ENCODE measurements at regions not wholly inside any gene's neighbourhood (a gene's known extent, or its start where the extent isn't known, plus 50 kb on each side); places are given as distances from the start of the nearest gene placed in this dataset.

DNA sequence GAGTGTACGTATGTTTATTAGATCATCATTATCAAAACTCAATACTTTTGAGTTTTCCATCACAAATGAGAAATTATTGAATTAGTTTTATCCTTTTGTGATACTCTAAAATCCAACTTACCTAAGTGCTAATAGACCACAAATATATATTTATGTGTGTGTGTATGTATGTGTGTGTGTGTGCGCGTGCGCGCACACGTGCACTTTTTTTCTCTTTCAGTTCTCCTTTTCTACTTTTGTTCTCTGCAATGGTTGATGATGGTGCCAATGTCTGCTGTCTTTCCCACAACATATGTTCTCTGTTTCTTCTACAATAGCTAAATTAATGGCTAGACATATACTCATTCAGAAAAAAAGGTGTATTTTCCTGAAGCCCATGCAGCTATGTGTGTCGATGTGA lies 571.6 kb upstream of the ARPP21 start:
- intact Hi-C loops (cut with micrococcal nuclease; ENCODE audit: unreplicated experiment): no loop called here
- no peak overlapping the region for H3K27ac ChIP-seq (ENCODE audit: low read length)
- no peaks in the 10 kb centered on the region for H3K27me3 ChIP-seq (ENCODE audit: control insufficient read depth, insufficient read depth, low read length)
- H3K36me3 ChIP-seq (ENCODE audit: control insufficient read depth, insufficient read depth, low read length): no peaks in the 10 kb centered on the region
- TF ChIP-seq TCF7L2 (IDR thresholded peaks at IDR 0.05; ENCODE audit: low read depth, low read length): no peak
- TF ChIP-seq POLR2AphosphoS5 (IDR thresholded peaks at IDR 0.05; ENCODE audit: low read depth, low read length): no peak
- TF ChIP-seq, protein P1, sequence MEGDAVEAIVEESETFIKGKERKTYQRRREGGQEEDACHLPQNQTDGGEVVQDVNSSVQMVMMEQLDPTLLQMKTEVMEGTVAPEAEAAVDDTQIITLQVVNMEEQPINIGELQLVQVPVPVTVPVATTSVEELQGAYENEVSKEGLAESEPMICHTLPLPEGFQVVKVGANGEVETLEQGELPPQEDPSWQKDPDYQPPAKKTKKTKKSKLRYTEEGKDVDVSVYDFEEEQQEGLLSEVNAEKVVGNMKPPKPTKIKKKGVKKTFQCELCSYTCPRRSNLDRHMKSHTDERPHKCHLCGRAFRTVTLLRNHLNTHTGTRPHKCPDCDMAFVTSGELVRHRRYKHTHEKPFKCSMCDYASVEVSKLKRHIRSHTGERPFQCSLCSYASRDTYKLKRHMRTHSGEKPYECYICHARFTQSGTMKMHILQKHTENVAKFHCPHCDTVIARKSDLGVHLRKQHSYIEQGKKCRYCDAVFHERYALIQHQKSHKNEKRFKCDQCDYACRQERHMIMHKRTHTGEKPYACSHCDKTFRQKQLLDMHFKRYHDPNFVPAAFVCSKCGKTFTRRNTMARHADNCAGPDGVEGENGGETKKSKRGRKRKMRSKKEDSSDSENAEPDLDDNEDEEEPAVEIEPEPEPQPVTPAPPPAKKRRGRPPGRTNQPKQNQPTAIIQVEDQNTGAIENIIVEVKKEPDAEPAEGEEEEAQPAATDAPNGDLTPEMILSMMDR (IDR thresholded peaks at IDR 0.05): no peak
- TF ChIP-seq SIN3A (IDR thresholded peaks at IDR 0.05; ENCODE audit: borderline replicate concordance, insufficient read depth, low read depth, low read length): no peak
- H3K9me3 ChIP-seq (ENCODE audit: control insufficient read depth, insufficient read depth, low read depth, low read length): no peaks in the 10 kb centered on the region
- BruUV-seq (replicated peaks): no TSS peak
- no peak overlapping the region for H3K4me3 ChIP-seq (ENCODE audit: low read depth in 2 of 2, low read length in 2 of 2)
- ChIA-PET CTCF (no interaction called here), POLR2A (no interaction called here)
- ATAC-seq (no peak), DNase-seq (ENCODE audit: low read depth, low spot score) (no peak)
- H3K4me1 ChIP-seq (ENCODE audit: control insufficient read depth, insufficient read depth, low read length): no peaks in the 10 kb centered on the region
- in situ Hi-C loops (cut with HindIII; ENCODE audit: low pct_unique_long_range_greater_than_20kb, low sequenced_read_pairs): no loop called here

DNA sequence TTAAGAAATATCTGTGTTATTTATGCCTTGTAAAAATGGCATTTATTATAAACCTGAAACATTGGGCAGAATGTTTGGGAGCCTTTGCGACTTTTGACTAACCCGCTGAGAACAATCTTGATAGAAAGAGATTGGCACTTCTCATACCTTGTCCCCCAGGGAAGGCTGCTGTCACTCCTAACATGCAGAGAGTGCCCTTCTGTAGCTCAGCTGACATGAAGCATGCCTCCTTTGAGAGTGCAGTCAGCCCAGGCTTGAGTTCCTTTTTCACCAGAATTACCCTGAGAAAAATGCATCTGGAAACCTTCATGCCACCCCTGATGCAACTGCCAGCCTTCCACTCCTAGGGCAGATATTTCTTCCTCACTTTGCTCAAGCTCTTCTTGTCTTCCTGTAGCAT lies 569.2 kb upstream of the ARPP21 start:
- H3K4me3 ChIP-seq (ENCODE audit: low read depth in 2 of 2, low read length in 2 of 2): no peak overlapping the region
- CTCF ChIA-PET: no interaction called here
- BruUV-seq (replicated peaks): no TSS peak
- H3K27ac ChIP-seq (ENCODE audit: low read length): no peak overlapping the region
- H3K36me3 ChIP-seq (ENCODE audit: control insufficient read depth, insufficient read depth, low read length): no peaks in the 10 kb centered on the region; the same call in 1 of the 2 replicates
- no peaks in the 10 kb centered on the region for H3K9me3 ChIP-seq (ENCODE audit: control insufficient read depth, insufficient read depth, low read depth, low read length)
- intact Hi-C loops (cut with micrococcal nuclease; ENCODE audit: unreplicated experiment): no loop called here
- H3K27me3 ChIP-seq (ENCODE audit: control insufficient read depth, insufficient read depth, low read length): no peaks in the 10 kb centered on the region
- H3K4me1 ChIP-seq (ENCODE audit: control insufficient read depth, insufficient read depth, low read length): no peaks in the 10 kb centered on the region
- in situ Hi-C loops (cut with HindIII; ENCODE audit: low pct_unique_long_range_greater_than_20kb, low sequenced_read_pairs): no loop called here
- TF ChIP-seq TCF7L2 (IDR thresholded peaks at IDR 0.05; ENCODE audit: low read depth, low read length) (no peak), SIN3A (IDR thresholded peaks at IDR 0.05; ENCODE audit: borderline replicate concordance, insufficient read depth, low read depth, low read length) (no peak), POLR2AphosphoS5 (IDR thresholded peaks at IDR 0.05; ENCODE audit: low read depth, low read length) (no peak)
- TF ChIP-seq, protein P2, sequence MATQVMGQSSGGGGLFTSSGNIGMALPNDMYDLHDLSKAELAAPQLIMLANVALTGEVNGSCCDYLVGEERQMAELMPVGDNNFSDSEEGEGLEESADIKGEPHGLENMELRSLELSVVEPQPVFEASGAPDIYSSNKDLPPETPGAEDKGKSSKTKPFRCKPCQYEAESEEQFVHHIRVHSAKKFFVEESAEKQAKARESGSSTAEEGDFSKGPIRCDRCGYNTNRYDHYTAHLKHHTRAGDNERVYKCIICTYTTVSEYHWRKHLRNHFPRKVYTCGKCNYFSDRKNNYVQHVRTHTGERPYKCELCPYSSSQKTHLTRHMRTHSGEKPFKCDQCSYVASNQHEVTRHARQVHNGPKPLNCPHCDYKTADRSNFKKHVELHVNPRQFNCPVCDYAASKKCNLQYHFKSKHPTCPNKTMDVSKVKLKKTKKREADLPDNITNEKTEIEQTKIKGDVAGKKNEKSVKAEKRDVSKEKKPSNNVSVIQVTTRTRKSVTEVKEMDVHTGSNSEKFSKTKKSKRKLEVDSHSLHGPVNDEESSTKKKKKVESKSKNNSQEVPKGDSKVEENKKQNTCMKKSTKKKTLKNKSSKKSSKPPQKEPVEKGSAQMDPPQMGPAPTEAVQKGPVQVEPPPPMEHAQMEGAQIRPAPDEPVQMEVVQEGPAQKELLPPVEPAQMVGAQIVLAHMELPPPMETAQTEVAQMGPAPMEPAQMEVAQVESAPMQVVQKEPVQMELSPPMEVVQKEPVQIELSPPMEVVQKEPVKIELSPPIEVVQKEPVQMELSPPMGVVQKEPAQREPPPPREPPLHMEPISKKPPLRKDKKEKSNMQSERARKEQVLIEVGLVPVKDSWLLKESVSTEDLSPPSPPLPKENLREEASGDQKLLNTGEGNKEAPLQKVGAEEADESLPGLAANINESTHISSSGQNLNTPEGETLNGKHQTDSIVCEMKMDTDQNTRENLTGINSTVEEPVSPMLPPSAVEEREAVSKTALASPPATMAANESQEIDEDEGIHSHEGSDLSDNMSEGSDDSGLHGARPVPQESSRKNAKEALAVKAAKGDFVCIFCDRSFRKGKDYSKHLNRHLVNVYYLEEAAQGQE (IDR thresholded peaks at IDR 0.05; ENCODE audit: insufficient read depth in 1 of 2, low read depth in 2 of 2, low read length in 1 of 2): no peak
- TF ChIP-seq, protein P1 (IDR thresholded peaks at IDR 0.05): no peak
- POLR2A ChIA-PET: no interaction called here
- no peak for ATAC-seq
- DNase-seq (ENCODE audit: low read depth, low spot score): no peak
